ENCODE measurements at regions not wholly inside any gene's neighbourhood (a gene's known extent, or its start where the extent isn't known, plus 50 kb on each side); places are given as distances from the start of the nearest gene placed in this dataset.
"Not testable (repeated sequence)": the region's sequence is repeated elsewhere in the genome, so short reads cannot be mapped to it uniquely, and the experiment has no call there.

GRCh38 chr6:137802408-137803182 is 64.5 kb upstream of the TNFAIP3 start:
- DNase-seq (ENCODE audit: low read depth in 2 of 2), result no peak

DNA sequence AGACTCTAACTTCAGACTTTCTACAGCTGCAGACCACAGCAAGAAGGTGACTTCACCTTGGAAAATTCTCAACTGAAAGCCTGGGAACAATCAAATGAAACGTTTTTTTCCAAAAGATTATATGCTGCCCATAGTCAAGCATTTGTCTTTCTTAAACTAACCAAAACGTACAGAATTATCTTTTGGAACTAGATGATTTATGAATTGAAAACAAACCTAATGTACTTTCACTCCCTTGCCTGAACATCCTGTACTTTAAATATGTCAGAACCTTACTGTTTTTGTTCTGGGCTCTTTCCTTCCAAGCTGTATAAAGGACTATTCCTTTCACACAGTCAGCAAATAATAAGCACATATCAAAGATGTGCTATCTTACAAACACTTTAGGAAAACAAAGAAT is 62.4 kb upstream of the TNFAIP3 start:
- no peak for DNase-seq (ENCODE audit: low read depth in 2 of 2)

GRCh38 chr6:137805622-137806021 is 61.4 kb upstream of the TNFAIP3 start:
- DNase-seq (ENCODE audit: low read depth in 2 of 2), result no peak

GRCh38 chr6:137806914-137807682 is 60.0 kb upstream of the TNFAIP3 start:
- DNase-seq (ENCODE audit: low read depth in 2 of 2), result no peak

- no peak for DNase-seq (ENCODE audit: low read depth in 2 of 2)
Measured at GRCh38 chr6:137808191-137808590, 58.9 kb upstream of the TNFAIP3 start.

GRCh38 chr6:137808836-137809315 is 58.2 kb upstream of the TNFAIP3 start:
- DNase-seq (ENCODE audit: low read depth in 2 of 2), result no peak

DNA sequence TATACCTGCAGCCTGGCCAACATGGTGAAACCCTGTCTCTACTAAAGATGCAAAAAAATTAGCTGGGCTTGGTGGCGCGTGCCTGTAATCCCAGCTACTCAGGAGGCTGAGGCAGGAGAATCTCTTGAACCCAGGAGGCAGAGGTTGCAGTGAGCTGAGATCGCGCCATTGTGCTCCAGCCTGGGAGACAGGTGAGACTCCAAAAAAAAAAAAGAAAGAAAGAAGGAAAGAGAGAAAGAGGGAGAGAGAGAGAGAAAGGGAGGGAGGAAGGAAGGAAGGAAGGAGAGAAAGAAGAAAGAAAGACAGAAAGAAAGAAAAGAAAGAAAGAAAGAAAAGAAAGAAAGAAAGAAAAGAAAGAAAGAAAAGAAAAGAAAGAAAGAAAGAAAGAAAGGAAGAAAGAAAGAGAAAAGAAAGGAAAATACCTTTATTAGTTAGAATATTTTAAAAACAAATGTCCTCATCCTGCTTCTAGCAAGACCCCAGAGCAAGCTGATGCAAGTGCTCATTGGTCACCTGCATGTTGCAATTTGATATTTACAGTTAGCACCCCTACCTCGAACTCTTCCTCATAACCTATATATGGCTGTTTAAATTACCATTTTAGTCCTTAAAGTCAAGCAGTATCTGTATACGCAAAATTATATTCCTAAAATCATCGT is 57.0 kb upstream of the TNFAIP3 start:
- not testable (repeated sequence) for DNase-seq (ENCODE audit: low read depth in 2 of 2)

- DNase-seq (ENCODE audit: low read depth in 2 of 2), result no peak
Measured at GRCh38 chr6:137810554-137811120, 56.4 kb upstream of the TNFAIP3 start.

- peak; percentile 62 to 71 for DNase-seq (ENCODE audit: low read depth in 2 of 2)
Measured at GRCh38 chr6:137811121-137811915, 55.7 kb upstream of the TNFAIP3 start.

- DNase-seq (ENCODE audit: low read depth in 2 of 2), result no peak
Measured at GRCh38 chr6:137811916-137812553, 55.0 kb upstream of the TNFAIP3 start.

DNA sequence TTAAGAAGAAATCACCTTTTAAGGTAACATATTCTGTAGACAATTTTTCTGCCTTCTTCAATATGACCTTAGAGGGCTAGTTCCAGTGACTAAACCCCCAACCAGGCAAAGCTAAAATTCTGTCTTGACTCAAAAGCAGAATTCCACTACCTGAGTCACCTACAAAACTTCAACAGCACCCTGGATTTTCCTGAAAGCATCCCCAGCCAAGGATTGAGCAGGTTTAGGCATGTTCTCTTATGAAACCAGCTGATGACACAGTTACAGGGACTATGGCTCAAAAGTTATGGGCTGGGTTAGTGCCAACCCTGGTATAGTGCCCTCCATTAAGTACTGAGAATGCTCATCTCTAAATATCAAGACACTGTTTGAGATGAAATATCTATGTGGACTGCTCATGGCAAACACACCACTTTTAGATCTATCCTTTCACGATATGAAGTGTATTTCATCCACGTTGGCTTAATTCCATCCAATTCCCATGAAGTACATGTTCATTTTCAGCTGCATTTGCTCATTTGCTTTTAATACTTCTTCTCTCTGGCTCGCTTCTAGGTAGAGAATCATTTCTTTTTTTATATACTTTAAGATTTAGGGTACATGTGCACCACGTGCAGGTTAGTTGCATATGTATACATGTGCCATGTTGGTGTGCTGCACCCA is 53.6 kb upstream of the TNFAIP3 start:
- DNase-seq (ENCODE audit: low read depth in 2 of 2), result no peak

DNA sequence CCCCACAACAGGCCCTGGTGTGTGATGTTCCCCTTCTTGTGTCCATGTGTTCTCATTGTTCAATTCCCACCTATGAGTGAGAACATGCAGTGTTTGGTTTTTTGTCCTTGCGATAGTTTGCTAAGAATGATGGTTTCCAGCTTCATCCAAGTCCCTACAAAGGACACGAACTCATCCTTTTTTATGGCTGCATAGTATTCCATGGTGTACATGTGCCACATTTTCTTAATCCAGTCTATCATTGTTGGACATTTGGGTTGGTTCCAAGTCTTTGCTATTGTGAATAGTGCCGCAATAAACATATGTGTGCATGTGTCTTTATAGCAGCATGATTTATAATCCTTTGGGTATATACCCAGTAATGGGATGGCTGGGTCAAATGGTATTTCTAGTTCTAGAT is 53.0 kb upstream of the TNFAIP3 start:
- DNase-seq (ENCODE audit: low read depth in 2 of 2), result not testable (repeated sequence)

DNA sequence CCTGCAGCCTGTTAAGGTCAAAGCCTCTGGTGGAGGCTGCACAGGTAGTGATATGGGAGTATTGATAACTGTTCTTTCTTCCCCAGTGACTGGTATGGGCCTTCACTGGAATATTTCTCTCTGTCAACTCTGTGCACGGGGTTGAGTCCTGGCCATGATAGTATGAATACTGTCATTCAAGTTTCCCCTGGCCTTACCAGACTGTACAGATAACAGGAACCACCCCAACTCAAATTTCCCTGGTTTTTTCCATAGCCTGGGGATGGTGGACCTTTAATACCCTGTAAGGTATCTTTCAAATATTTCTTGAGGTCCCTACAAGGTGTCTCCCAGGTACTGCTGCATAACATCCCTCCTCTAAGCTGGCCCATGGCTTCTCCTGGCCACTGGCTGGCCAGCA is 51.4 kb upstream of the TNFAIP3 start:
- DNase-seq (ENCODE audit: low read depth in 2 of 2), result no peak

DNA sequence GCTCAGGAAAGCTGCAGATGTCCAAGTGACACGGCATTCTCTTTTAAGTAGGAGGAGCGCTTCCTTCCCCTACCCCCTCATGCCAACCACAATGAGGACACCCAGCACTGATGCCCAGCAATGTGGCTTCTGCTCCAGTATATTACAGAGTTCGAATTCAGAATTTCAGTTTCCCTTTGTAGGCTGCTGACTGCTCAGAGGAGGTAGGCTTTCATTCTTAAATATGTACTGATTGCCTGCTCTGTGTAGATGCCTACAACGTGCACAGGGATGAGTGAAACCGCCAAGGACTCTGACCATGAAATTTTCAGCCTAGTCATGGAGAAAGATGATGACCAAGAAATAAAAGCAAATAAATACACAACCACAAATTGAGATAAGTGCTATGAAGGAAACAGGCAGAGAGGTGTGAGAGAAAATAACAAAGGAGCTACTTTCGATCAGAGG is 50.9 kb upstream of the TNFAIP3 start:
- DNase-seq (ENCODE audit: low read depth in 2 of 2), result no peak

GRCh38 chr6:137816688-137817618 is 50.1 kb upstream of the TNFAIP3 start:
- DNase-seq (ENCODE audit: low read depth in 2 of 2), result no peak
